Retinal pigment epithelial cell (primary cell): ENCODE measurements at regions not wholly inside any gene's neighbourhood (a gene's known extent, or its start where the extent isn't known, plus 50 kb on each side); places are given as distances from the start of the nearest gene placed in this dataset.

Experiments
- DNase-seq: peaks from one replicate; pipeline ENCODE4 v3.0.0-alpha.2; 2010; ENCODE audit warnings: low read depth
- H3K4me3 ChIP-seq: 2 replicates; pipeline ENCODE4 v1.5.1; 2011; ENCODE audit warnings: mild to moderate bottlenecking, low read length, control low read depth, moderate library complexity
- TF ChIP-seq, protein P1 (sequence below): conservative IDR thresholded peaks from 2 replicates; pipeline ENCODE4 v1.5.1; 2011; ENCODE audit warnings: low read depth, low read length, control low read depth, inconsistent platforms

DNA sequence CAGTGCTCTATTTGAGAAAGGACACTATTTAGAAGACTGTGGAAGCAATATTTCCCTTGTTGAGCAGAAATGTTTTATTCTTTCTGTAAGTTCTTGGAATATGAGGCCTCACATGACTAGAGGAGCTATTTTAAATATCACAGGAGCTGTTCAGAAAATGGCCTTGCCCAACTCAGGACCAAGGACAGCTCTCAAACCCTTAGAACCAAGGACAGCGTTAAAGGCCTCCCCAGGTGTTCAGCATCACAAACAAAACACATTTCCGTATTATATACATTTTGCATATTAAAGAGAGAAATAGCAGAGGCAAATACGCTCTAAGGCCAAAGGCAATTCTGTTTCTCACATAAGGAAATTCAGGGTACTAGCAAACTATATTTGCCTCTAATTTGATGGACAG is 631.4 kb downstream of the CDH26 start:
- peak; percentile 12 for DNase-seq
- H3K4me3 ChIP-seq, result no peak overlapping the region
- TF ChIP-seq, protein P1, sequence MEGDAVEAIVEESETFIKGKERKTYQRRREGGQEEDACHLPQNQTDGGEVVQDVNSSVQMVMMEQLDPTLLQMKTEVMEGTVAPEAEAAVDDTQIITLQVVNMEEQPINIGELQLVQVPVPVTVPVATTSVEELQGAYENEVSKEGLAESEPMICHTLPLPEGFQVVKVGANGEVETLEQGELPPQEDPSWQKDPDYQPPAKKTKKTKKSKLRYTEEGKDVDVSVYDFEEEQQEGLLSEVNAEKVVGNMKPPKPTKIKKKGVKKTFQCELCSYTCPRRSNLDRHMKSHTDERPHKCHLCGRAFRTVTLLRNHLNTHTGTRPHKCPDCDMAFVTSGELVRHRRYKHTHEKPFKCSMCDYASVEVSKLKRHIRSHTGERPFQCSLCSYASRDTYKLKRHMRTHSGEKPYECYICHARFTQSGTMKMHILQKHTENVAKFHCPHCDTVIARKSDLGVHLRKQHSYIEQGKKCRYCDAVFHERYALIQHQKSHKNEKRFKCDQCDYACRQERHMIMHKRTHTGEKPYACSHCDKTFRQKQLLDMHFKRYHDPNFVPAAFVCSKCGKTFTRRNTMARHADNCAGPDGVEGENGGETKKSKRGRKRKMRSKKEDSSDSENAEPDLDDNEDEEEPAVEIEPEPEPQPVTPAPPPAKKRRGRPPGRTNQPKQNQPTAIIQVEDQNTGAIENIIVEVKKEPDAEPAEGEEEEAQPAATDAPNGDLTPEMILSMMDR, result no peak

DNA sequence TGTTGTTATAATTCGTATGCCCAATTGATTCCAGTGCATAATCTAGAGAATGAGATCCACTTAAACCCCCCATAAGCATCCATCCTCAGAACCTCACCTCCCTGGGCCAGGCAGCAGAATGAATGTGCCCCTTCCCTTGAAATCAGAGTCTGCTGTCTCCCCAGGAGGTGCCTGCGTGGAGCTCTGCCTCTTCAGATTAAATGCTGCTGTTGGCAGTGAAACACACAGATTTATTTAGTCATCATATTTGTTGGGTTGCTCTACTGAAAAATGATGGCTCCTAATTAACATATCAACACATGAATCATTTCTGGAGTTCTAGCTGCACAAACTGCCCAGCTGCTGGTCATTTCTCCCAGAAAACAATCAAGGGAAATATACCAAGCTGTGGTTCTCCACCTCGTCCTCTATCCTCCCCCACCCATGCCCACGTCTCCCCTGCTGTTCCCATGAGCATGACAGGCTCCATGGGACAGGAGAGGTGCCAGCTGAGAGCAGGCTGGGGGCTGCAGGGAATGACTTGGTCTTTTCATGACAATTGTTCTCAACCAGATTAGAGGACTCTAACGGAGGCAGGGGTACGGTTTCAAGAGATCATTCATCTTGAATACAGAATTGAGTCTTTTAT is 633.1 kb downstream of the CDH26 start:
- DNase-seq, result no peak
- TF ChIP-seq, protein P1, result no peak
- no peak overlapping the region for H3K4me3 ChIP-seq

DNA sequence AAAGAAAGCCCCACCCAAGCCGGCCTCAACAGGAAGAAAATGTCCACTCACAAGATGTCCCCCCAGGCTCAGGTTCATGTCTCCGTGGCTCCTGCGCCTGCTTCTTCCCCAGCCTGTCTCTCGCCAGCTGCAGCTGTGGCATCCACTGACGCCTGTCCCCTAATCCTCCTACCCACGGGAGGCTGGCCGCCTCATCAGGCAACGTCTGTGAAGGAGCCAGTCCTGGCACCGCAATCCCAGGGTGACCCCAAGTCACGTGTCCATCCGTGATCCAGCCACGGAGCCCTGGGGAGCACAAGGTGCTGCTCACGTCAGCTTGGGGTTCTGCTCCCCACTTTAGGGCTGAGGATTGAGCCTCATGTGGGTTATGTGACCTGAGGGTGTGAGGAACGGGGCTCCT is 640.3 kb downstream of the CDH26 start:
- TF ChIP-seq, protein P1, result no peak
- DNase-seq, result no peak
- no peak overlapping the region for H3K4me3 ChIP-seq

DNA sequence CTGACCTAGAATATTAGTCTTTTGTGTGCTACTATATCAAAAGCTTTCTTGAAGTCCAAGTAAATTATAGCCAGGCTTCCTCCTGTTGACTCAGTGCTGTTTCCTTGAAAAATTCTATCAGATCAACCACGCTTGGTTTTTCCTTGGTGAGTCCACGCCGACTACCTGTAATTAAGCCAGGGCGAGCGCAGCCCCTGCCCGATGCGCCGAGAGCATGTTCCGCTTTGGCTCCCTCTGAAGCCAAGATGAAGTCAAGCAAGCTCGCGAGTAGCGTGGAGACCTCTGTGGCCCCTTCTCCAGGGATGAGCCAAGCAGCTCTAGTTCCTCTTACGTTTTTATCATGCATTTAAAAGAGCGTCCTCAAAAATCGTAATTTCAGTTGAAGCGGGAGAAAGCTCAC is 641.2 kb downstream of the CDH26 start:
- no peak overlapping the region for H3K4me3 ChIP-seq
- TF ChIP-seq, protein P1, result no peak
- no peak for DNase-seq

DNA sequence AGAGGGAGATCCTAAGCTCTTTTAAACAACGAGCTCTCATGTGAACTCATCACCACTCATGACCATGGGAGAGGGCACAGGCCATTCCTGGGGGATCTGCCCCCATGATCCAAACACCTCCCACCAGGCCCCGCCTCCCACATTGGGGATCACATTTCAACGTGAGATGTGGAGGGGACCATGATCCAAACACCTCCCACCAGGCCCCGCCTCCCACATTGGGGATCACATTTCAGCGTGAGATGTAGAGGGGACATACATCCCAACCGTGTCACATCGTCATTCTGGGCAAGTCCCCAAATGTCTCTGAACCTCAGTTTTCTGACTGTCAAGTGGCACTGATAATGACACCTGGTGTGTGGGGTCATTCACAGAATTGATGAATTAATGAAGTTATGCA is 641.8 kb downstream of the CDH26 start:
- TF ChIP-seq, protein P1, result no peak
- DNase-seq, result no peak
- H3K4me3 ChIP-seq, result no peak overlapping the region

DNA sequence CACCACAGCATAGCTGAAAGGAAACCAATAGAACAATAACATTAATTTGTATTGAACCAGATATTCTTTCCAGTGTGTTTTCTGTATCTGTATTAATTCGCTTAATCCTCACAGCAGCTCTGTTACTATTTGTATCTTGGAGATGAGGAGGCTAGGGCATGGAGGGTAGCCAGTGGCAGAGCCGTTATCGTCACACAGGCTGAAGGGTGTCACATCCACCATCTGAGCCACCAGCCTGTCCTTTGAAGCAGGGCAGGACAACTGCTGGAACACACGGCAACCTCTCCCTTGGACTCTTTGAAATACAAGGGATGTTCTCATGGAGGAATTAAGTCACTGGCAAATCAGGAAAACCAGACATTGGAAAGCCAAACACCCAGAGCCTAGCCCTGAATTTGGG is 628.0 kb upstream of the CDH4 start:
- TF ChIP-seq, protein P1, result no peak
- DNase-seq, result no peak
- no peak overlapping the region for H3K4me3 ChIP-seq

DNA sequence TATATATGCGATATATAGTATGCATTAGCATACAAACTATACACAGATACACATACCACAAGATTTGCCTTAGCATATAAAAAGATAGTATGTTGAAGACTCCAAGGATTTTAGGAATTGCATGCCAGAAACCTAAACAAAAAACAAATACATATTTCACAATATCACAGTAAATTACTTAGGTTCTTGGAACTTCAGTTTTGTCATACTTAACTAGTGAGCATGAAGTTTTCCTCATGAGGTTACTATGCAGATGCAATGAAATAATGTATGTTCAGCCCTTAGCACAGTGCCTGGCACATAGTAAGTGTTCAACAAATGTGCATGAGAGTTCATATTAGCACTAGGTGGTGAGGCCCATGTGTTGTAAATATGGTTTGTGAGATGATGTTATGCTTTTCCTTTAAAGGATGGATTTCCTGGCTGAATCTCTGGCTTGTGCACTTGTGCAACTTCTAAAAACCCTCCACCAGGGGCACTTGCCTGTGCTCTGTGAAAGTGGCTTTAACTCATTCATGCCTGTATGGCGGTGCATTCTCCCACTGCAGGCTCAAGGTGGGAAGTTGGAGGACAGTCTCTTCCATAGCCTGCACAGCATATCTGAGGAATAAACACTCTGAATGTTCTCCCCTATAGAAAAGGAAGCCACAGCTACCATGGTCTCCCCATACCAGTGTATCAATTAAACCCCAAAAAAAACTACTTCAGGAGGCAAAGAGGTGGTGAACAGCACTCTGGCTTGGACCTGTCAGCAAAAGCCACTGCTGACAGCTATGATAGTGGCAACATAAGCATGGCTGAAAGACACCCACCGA is 624.1 kb upstream of the CDH4 start:
- H3K4me3 ChIP-seq, result no peak overlapping the region
- TF ChIP-seq, protein P1, result peak; percentile 29

More for the DNA sequence above, 624.1 kb upstream of the CDH4 start:
- DNase-seq, result no peak
